ENCODE measurements at regions not wholly inside any gene's neighbourhood (a gene's known extent, or its start where the extent isn't known, plus 50 kb on each side); places are given as distances from the start of the nearest gene placed in this dataset.

DNA sequence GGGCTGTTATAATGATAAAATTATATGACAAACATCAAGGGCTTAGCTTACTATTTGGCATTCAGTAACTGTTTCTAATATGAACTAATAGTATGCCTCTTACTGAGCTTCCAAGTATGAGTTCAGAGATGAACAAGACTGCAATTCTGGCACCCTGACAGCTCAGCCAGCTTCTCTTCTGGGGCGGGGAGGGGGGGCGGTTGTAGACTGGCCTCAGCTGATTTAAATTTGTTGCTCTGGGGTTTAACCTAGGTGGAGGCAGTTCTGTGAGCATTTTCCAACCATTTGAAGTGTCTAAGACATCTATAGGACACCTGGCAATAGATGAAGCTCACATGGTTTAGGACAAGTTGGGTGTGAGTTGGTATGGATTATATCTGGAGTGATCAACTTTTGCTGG is 401.9 kb downstream of the QKI start:
- no peak for DNase-seq

GRCh38 chr6:163815796-163816195 is 401.3 kb downstream of the QKI start:
- DNase-seq, result no peak

- DNase-seq, result no peak
These were observed 400.2 kb downstream of the QKI start for GRCh38 chr6:163814494-163815364.

DNA sequence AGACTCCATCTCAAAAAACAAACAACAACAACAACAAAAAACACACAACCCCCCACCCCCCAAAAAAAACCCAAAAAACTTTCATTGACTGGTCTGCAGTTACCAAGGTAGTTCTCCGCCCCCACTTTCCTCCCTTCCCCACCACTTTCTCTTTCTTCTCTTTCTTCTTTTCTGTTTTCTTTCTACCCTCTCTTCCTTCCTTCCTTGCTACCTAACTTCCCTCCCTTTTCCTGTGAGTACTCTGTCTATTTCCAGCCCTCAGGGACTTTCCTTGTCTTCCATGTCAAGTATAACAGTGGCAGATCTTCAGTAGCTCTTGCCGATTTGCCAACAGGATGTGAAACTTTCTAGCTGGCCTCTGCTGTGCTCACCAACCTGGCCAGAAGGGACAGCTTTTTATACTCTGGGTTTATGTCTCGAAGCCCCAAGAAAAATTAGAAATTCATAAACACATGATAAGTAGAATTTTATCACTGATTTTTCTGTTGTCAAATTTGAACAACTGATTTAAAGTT is 399.5 kb downstream of the QKI start:
- DNase-seq, result no peak

DNA sequence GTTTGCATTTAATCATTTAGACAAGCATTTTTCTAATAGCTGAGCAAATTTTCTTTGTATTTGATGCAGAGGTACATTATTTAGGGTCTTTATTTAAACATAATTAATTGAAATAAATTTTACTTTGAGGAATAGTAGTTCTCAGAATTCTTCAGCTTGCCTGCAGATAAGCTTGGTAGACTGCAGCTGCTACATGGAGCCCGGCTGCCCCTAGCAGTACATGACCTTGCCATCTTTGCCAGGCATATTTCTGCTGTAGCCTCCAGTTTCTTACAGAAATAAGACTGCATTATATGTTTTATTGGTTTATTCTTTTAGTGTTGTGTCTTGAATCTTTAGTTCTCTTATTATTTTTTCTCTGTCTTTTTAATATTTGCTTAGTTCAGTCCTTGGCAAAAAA is 396.8 kb downstream of the QKI start:
- no peak for DNase-seq

DNA sequence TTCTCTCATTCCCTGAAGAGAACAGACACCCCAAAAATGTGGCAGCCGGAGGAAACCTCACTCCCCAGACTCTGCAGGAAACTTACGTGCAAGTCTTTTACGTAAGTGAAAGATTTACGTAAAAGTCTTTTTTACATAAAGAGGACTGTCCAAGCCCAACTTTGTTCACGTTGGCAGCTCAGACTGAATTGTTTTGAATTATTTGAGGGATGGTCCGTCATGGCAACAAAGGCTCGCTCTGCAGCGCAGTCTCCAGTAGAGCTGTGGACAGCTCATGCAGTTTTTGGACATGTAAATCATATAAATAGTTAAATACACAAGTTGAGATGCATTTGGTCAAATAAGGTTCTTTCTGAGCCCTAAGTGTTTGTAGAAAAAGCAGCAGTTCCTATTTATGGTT is 394.8 kb downstream of the QKI start:
- DNase-seq, result no peak

GRCh38 chr6:163808871-163809270 is 394.4 kb downstream of the QKI start:
- no peak for DNase-seq

- no peak for DNase-seq
These were observed 393.7 kb downstream of the QKI start for GRCh38 chr6:163808231-163808630.

DNA sequence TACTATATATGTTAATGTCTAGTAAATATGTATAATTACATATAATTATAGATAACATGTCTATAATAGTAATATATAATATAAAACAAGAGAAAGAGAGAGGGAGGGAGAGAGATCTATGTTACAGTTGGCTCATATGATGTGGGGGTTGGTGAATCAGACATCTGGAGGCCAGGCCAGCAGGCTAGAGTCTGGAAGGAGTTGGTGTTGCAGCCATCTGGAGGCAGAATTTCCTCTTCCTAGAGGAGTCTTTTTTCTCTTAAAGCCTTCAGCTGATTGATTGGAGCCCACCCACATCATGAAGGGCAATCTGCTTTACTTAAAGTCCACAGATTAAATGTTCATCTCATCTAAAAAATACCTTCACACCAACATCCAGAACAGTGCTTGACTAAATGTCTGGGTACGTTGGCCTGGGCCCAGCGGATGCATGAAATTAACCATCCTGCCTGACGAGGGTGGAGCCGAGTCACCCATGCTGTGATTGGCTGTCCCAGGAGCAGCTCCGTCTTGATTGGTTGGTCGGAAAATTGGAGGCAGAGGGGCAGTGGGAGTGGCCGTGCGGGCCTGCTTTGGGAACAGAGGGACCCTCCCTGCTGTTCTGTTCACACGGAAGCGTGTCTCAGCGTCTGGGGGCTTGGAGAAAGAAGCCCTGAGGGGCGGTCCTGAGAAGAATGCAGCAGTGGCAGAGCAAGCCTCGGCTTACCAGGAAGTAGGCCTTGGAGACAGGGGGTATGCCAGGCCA is 392.4 kb downstream of the QKI start:
- no peak for DNase-seq

DNA sequence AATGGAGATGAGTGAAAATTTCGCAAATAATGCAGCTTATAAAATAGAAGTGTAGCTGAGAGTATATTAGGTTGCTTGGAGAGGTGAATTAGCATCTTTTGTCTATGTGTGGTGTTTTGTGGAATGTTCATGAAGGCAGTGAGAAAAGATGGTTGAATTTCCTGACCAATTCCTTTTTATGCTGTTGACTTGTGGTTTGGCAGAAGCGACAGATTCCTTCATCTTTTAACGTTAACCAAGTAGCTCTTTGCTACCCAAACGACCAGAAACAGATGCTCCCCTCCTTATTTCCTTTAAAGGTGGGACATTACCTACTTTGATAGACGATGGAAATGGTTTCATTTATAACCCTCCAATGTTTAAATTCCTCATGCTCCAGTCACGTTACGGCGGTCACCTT is 390.5 kb downstream of the QKI start:
- DNase-seq, result no peak

DNA sequence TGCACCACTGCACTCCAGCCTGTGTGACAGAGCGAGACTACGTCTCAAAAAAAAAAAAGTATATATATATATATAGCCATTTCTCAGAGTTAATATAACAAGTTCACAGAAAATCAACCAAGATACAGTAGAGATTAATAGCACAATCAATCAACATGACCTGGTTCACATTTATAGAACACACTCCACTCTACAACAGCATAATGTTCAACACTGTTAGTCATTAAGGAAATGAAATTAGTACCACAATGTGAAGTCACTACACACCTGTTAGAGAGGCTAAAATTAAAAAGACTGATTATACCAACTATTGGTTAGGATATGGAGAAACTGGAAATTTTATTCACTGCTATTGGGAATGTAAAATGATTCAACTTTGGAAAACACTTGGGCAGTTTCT is 387.7 kb downstream of the QKI start:
- DNase-seq, result no peak

DNA sequence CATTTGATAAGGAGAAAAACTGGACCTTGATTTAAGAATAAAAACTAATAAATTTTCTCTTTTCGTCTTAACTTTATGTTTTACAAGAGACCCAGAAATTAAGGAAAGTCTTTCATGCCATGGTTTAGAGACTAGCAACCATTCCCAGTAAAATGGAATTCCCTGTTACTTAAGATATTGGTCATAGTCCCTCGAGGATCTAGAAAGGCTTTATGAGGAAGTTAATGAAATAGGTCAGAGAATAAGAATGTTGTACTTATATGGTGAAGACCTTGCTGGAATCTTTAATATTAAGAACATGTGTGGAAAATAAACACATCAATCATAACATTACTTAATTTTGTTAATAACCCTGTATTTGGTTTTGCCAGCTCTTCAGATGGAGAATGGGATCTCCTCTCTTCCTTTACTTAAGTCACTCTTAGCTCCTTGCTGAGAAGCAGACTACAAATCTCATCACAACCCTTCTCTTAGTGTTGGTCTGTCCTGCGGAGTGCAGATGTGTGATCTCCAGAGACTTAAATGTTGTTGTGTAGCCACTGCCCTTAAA is 382.9 kb downstream of the QKI start:
- DNase-seq, result no peak

DNA sequence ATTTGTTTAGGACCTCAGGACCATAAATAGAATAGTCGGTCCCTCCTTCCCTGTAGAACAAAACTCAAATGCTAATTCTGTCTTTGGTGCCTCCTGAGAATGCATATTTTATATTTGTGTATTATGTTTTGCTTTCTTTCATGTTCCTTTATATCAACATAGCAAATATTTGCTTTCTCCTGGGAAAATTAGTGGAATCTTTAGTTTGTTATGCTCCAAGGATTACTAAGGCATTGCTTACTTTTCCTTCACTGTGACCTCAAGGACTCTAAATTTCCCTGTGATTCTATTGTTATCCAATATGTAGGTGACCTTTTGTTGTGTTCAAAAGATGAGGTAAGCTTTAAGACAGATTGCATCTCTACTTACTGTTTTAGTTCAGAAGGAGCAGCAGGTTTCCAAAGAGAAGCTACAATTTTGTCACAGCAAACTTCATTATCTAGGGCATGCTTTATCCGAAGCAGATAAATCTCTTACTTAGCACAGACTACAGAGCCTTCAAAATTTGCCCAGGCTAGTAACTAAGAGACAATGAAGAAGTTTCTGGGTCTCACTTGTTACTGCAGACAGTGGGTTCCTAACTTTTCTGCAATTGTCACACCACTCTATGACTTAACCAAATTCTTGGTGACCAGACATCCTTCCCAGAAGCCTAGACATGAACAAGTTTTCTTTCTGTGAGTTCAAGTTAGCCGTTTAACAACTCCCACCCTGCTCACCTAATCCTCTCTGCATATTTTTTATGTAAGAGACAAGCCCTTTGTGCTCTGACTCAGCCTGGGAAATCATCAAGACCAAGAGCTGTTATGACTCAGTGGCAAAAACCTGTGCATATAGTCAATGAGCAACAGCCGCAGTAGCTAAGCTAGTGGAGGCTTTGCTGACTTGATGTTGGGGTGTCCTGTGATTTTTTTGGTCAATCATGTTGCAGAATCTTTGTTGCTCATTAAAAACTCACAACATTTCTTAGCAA is 378.8 kb downstream of the QKI start:
- DNase-seq, result no peak

GRCh38 chr6:163790266-163790840 is 375.8 kb downstream of the QKI start:
- DNase-seq, result no peak

DNA sequence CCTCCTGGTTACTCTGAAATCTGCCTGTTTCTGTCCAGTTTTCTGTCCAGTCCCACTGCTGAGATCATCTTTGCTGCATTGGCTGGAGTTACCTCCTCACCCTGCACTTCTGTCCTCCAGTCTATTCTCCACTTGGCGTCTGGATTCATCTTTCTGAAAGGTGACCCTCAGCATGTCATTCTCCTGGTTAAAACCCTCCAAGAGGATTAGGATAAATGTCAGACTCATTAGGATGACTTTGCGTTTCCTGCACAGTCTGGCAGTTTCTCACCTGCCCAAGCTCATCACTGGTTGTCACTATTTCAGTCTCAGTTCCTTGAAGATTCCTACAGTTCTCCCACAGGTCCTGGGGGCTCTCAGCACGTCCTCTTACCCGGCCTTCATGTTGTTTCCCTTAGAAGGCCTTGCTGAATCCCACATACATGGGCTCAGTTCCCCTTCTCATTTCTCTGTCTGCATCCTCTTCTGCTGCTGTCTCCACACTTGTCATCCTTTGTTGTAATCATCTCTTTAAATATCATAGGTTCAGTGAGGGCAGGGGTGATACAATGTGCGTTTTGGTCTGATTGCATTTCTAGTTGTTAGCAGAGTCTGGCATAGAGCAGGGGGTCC is 374.8 kb downstream of the QKI start:
- no peak for DNase-seq

DNA sequence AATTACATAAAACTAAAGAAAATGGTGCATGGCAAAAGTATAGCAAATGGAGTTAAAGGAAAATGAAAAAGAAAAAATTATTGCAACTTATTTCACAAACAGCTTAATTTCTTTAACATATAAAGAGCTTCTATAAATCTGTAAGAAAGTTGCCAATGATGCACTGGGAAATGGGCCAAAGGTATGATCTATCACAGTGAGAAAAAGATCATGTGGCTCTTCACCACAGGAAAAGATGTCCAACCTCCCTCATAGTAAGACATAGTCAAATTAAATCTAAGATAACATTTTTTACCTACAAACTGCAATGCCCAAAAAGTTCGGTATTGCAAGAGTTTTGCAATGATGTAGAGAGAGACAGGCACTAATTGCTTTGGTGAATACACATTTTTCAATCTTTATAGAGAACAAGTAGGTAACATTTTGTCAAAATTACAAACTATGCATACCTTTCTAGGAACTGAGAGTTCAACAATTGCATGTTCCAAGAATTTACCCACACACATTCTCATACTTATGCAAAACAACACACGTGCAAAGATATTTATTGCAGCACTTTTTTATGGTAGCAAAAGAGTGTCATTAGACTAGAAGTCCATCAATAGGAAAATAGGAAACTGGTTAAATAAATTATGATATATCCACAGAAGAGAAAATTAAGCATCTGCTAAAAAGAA is 372.6 kb downstream of the QKI start:
- DNase-seq, result no peak

DNA sequence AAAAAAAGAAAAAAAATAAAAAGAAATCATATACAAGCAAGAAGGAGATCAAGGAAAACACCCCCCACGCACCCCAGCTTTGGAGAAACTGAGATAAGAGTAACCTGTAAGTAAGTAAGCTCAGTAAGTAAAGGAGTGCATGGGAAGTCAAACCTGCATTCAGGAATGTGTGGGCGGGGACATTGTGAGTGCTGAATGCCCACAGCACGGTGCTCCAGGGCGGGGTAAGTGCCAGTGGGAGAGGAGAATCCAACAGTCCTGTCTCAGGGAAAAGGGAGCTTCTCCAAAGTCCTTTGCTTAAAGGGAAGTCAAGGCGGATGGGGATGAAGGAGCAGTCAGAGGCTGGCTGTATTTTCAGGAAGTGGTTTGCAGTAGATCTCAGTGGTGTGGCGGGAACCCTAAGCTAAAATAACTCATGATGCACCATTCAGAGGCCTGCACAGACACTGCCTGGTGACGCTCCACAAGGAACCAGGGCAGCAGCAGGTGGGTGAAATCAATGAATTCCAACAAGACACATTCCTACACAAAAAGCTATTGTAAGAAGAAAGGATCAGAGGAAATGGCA is 368.0 kb downstream of the QKI start:
- no peak for DNase-seq

DNA sequence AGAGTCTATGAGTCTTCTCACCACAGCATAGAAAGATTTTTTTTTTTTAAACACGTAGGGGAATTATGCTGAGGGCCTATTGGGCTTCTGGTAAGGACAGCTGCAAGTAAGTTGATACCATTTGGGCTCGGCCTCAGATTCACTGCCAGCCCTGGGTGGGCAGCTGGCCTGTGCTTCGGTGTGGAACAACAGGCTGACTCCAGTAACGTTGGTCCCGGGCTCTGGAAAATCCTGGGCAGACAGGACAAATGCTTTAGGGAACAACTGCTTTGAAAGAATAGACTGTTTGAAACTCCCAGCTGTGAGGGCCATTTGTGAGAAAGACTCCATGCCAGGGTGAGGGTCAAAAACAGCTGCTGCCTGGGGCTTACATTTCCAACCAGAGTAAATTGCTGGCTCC is 366.5 kb downstream of the QKI start:
- no peak for DNase-seq

- DNase-seq, result no peak
These were observed 365.3 kb downstream of the QKI start for GRCh38 chr6:163779727-163780284.

DNA sequence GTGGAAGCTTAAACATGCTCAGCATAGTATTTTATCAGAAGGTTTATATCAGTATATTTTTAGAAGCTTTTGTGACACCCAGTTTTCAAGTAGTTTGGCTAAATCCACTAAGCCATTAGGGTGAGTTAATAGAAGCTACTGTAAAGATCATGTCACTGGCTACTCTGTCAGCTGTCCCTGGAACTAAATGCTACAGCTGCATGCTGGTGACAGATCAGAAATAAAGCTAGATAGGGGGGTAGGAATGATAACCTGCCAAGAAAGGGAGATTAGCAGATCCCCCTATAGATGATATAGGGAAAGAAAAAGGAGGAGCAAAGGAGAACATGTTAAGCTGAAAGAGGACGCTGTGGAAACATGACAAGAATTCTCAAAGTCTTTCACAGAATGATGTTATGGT is 363.2 kb downstream of the QKI start:
- DNase-seq, result no peak
